NCI-H526 treated with DMSO at 0.1 percent for 48 hours (cell line): ENCODE measurements at regions not wholly inside any gene's neighbourhood (a gene's known extent, or its start where the extent isn't known, plus 50 kb on each side); places are given as distances from the start of the nearest gene placed in this dataset.

Source experiments
- DNase-seq: peaks from one replicate; lab custom pipeline; 2025; lab: John Stamatoyannopoulos, UW

DNA sequence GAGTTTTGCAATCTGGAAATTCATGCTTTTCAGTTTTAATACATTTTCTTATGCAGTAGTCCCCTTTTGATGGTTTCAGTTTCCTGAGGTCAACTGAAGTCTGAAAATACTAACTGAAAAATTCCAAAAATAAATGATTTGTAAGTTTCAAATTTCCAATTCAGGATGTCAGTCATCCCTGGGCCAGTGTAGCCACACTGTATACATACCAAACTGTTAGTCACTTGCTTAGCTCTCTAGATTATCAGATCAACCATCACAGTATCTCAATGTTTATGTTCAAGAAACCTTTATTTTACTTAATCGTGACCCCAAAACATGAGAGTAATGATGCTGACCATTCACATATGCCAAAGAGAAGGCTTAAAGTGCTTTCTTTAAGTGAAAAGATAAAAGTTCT is 715.5 kb downstream of the GBE1 start:
- DNase-seq, result no peak

- DNase-seq, result no peak
Measured at GRCh38 chr3:81045246-81045645, 716.2 kb downstream of the GBE1 start.

GRCh38 chr3:81043660-81044199 is 717.7 kb downstream of the GBE1 start:
- DNase-seq, result no peak

GRCh38 chr3:81043009-81043408 is 718.4 kb downstream of the GBE1 start:
- no peak for DNase-seq

GRCh38 chr3:81041331-81041730 is 720.1 kb downstream of the GBE1 start:
- DNase-seq, result no peak

DNA sequence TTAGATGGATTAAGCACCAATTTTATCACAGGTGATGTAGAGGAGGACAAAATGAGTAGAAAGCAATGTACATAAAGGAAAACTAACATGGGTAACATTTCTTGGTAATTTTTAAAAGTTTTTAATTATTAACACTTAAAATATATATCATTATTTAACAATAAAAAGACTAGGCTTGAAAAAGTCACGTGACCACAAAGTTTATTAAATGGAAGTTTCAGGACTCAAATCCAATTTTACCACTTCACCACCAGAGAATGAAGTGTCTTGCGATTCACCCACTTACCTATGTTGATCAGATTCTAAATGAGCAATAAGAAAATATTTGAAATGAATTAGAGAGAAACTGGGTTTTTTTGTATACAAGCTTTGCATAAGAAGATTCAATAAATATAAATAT is 721.3 kb downstream of the GBE1 start:
- DNase-seq, result no peak

- no peak for DNase-seq
Measured at GRCh38 chr3:81033684-81034083, 727.8 kb downstream of the GBE1 start.

DNA sequence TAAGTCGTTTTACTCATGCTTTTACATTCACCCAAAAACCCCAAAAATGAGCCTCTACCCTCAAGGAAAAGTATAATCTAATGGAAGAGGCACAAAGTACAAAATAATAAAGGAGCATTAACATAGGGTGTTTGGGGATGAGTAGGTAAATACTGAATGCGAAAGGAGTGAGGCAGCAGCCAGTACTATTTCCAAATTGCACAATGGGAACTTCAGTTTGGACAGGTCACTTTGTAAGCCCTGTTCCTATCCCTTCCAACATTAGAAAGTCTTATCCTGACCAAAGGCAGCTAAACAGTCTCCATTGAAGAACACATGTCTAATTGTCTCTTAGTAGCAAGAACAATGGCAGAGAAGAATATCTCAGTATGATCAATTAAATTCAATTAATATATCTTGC is 728.3 kb downstream of the GBE1 start:
- DNase-seq, result no peak

GRCh38 chr3:81029861-81030260 is 731.6 kb downstream of the GBE1 start:
- no peak for DNase-seq

- DNase-seq, result no peak
Measured at GRCh38 chr3:81027344-81027743, 734.1 kb downstream of the GBE1 start.

GRCh38 chr3:81024560-81024959 is 736.9 kb downstream of the GBE1 start:
- DNase-seq, result no peak

DNA sequence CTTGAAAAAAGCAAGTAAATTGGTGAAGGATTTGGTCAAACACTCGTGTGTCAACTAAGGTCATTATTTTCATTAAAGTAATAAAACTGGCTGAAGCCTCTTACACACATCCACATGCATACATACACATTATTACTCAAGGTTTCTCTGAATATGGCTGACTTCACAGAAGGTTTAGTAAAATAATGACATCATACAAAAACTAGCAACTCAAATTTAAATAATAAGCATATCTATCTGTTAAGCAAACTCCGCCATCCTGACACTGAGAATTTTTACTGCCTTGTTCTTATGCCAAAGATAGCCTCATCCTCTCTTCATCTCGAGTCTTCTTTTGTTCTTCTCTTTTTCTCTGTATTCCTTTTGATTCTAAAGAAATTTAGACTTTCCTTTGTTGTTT is 739.1 kb downstream of the GBE1 start:
- no peak for DNase-seq

- no peak for DNase-seq
Measured at GRCh38 chr3:81013360-81013759, 748.1 kb downstream of the GBE1 start.

GRCh38 chr3:81005992-81006391 is 755.5 kb downstream of the GBE1 start:
- no peak for DNase-seq

GRCh38 chr3:81003817-81004216 is 757.6 kb downstream of the GBE1 start:
- no peak for DNase-seq

DNA sequence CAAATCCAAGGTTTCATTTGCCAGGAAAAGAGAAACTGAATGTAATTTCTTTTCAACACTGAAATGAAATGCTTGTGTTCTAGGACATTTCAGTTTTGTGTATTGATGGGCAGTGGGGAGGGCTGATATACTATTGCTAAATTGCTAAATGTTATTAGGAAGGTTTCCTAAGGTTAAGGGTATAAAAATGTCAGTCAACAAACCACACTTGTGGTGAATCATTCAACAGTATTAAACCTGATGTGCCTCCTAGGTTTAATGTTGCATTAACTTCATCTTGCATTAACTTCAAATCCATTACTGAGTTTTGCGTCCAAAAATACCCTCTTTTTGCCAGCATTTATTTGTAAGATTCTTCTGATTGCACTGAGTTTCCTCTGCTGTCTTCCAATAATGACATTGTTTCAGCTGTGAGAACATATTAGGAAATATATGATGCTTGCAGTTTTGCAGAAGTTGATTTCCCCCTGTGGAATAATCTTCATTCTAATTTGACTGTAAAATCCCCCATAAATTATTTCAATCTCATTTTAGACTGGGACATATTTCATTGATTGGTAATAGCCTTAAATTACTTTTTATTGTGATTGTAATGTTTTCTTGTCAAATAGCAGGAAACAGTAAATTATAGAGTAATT is 758.3 kb downstream of the GBE1 start:
- no peak for DNase-seq

DNA sequence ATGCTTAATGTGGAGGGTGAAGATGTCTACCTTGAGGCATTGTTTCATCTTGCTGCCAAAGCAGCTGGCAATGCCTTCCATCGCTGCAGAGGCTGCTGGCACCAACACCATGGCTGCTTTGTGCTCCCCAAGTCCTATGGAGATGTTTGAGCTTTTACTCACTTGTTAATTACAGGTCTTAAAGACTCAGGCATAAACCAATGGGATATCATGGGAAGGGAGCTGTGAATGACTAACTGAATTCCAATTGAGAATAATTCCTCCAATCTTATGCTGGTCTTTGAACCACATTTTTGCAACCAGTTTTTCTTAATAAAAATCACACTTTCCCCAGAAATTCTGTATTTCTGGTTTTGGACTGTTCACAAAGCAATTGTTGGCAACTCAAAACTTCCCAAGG is 762.0 kb downstream of the GBE1 start:
- no peak for DNase-seq

DNA sequence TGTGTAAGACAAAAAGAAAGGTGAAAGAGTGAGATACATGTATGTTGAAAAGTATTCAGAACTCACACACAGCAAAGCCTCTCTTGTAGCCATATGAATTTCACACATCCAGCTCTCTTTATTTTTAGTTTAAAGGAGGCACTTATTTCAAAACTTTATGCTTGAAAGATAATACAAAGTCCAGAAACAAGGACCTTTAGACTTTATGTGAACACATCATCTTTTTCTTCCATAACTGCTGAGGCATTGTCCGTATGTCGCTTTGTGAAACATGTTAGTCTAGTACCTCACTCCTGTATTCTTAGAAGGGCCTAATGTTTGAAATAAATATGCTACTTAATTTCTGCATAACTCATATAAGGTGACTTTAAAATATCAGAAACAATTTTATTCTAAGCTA is 763.4 kb downstream of the GBE1 start:
- no peak for DNase-seq

GRCh38 chr3:80997622-80998021 is 763.8 kb downstream of the GBE1 start:
- DNase-seq, result no peak

- DNase-seq, result no peak
Measured at GRCh38 chr3:80994767-80995166, 766.7 kb downstream of the GBE1 start.

GRCh38 chr3:80994085-80994665 is 767.3 kb downstream of the GBE1 start:
- no peak for DNase-seq

- no peak for DNase-seq
Measured at GRCh38 chr3:80993241-80993945, 768.1 kb downstream of the GBE1 start.

- DNase-seq, result no peak
Measured at GRCh38 chr3:80983753-80984152, 777.7 kb downstream of the GBE1 start.
